CD4-positive, alpha-beta memory T cell (primary cell): ENCODE measurements at regions not wholly inside any gene's neighbourhood (a gene's known extent, or its start where the extent isn't known, plus 50 kb on each side); places are given as distances from the start of the nearest gene placed in this dataset.

ENCODE experiments used
- CTCF ChIA-PET: fragments of 350-600 bp; sonication (Branson Sonifier 250); formaldehyde crosslinking; loops from one replicate; lab custom pipeline; 2021; ENCODE audit warnings: inconsistent platforms; ENCODE audit not compliant: partially characterized antibody; lab: Charles Lee
- POLR2A ChIA-PET: fragments of 350-600 bp; sonication (Branson Sonifier 250); formaldehyde crosslinking; loops from one replicate; lab custom pipeline; 2021; ENCODE audit not compliant: partially characterized antibody; lab: Charles Lee
- DNase-seq, 5 donors: peaks; one replicate each; pipeline versions ENCODE4 v3.0.0 to v3.0.0-alpha.2; 2020 to 2022; ENCODE audit warnings: mixed read lengths in 1 of 5
- H3K27ac ChIP-seq: one replicate; pipeline ENCODE4 v1.7.0; 2013; ENCODE audit warnings: low read depth, low read length
- H3K27me3 ChIP-seq: 2 replicates; pipeline ENCODE4 v1.7.0; 2013; ENCODE audit warnings: mild to moderate bottlenecking, low read length, moderate library complexity; ENCODE audit not compliant: insufficient read depth
- H3K36me3 ChIP-seq: 2 replicates; pipeline ENCODE4 v1.7.0; 2013; ENCODE audit warnings: mild to moderate bottlenecking, low read length, moderate library complexity; ENCODE audit not compliant: insufficient read depth
- H3K4me1 ChIP-seq: 2 replicates; pipeline ENCODE4 v1.7.0; 2013; ENCODE audit warnings: mild to moderate bottlenecking, low read length, moderate library complexity; ENCODE audit not compliant: insufficient read depth
- H3K4me3 ChIP-seq, 2 donors: one replicate each; pipeline ENCODE4 v1.7.0; 2013; ENCODE audit warnings: low read length in 2 of 2, mild to moderate bottlenecking in 1 of 2
- H3K9me3 ChIP-seq, 2 donors: one replicate each; pipeline ENCODE4 v1.7.0; 2013; ENCODE audit warnings: low read length in 2 of 2, control low read depth in 1 of 2; ENCODE audit not compliant: control insufficient read depth in 1 of 2
- H3K27ac Mint-ChIP-seq, 7 donors: one replicate each; pipeline ENCODE4 v1.8.0; 2020 to 2021; ENCODE audit warnings: mixed read lengths in 7 of 7, mild to moderate bottlenecking in 6 of 7, inconsistent platforms in 3 of 7, moderate library complexity in 3 of 7
- H3K27me3 Mint-ChIP-seq, 2 donors: one replicate each; pipeline ENCODE4 v1.8.0; 2020 to 2021; ENCODE audit warnings: mixed read lengths in 2 of 2
- H3K36me3 Mint-ChIP-seq, 2 donors: one replicate each; pipeline ENCODE4 v1.8.0; 2020 to 2021; ENCODE audit warnings: mixed read lengths in 2 of 2, inconsistent platforms in 1 of 2, mild to moderate bottlenecking in 1 of 2
- H3K4me1 Mint-ChIP-seq, 4 donors: one replicate each; pipeline ENCODE4 v1.8.0; 2020 to 2021; ENCODE audit warnings: mixed read lengths in 4 of 4, mild to moderate bottlenecking in 1 of 4
- H3K4me3 Mint-ChIP-seq, 8 donors: one replicate each; pipeline ENCODE4 v1.8.0; 2020 to 2021; ENCODE audit warnings: mixed read lengths in 8 of 8, mild to moderate bottlenecking in 7 of 8, moderate library complexity in 6 of 8, inconsistent platforms in 3 of 8
- H3K9me3 Mint-ChIP-seq, 8 donors: one replicate each; pipeline ENCODE4 v1.8.0; 2020 to 2021; ENCODE audit warnings: mixed read lengths in 8 of 8, mild to moderate bottlenecking in 5 of 8, inconsistent platforms in 3 of 8, moderate library complexity in 1 of 8
- intact Hi-C: fragments of 100-400 bp; cut with micrococcal nuclease; formaldehyde crosslinking; loops from one replicate; pipeline ENCODE4 v1.15.1; 2023

DNA sequence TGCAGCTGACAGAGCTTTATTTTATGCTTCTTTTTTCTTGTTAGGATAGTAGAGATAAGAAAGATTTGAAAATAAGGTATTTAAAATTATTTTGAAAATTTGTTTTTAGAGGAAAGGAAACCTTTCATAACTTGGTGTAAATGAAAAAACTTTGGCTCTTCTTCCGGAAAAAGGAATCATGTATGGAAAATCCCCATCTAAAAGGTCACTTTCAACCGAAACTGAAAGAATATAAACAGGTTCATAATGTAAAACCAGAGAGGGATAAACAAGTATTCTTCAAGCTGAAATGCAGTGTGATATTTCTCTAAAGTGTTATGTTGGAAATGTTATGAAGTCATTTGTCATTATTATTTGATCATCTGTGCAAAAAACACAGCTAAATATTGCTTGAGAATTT is 246.8 kb downstream of the NFKBIZ start:
- Mint-ChIP-seq H3K36me3 (no peaks in the 10 kb centered on the region), H3K4me3 (no peak overlapping the region), H3K27ac (no peak overlapping the region), H3K9me3 (no peaks in the 10 kb centered on the region), H3K27me3 (peaks cover 0 to 3% of the 10 kb centered on the region in 2 donors), H3K4me1 (peaks cover 8 to 13% (median 10%) of the 10 kb centered on the region in 4 donors)
- Histone ChIP-seq H3K9me3 (no peaks in the 10 kb centered on the region), H3K27ac (no peak overlapping the region), H3K4me3 (no peak overlapping the region), H3K4me1 (peaks cover 12% of the 10 kb centered on the region), H3K36me3 (no peaks in the 10 kb centered on the region), H3K27me3 (no peaks in the 10 kb centered on the region)
- DNase-seq: no peak
- intact Hi-C loops: no loop called here
- ChIA-PET CTCF (interaction anchor here (1.2 kb wide), 1 partner anchor 133 kb away, joined by 3 read pairs; no protein-coding TSS in a partner anchor), POLR2A (no interaction called here)

DNA sequence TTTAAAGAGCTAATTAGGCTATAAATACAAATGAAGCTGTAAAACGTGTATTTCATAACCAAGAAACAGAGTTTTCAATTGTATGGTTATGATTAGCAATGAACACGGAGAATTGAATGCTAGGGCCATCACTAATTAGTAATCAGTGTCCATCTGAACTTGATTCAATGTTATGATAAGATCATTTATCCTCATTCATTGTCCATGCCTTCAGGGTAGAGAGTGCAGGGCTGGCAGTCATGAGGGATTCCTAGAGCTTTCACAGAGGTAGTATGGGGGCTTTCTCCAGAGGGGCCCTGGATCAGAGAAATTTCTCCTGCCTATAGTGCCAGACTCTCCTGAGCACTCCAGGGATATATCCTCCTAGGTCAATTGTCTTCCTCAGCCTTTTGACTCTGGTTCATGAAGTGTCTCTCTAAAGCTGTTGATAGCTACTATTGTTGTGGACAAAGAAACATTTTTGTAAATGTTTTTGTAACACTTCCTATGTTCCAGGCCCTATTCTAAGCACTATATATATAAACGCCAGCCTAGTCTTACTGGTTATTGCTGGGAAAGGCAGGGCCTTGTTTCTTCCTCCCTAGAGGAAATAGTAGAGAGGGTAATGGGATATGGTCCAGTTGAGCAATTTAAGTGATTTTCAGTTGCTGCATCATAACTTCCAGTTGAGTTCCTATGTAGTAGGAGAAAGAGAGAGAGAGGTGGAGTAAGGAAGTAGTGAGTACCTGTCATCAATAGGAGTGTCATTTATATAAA is 249.0 kb downstream of the NFKBIZ start:
- Histone ChIP-seq H3K4me3 (no peak overlapping the region), H3K27ac (no peak overlapping the region), H3K36me3 (no peaks in the 10 kb centered on the region), H3K4me1 (peaks cover 3% of the 10 kb centered on the region), H3K27me3 (no peaks in the 10 kb centered on the region), H3K9me3 (no peaks in the 10 kb centered on the region)
- Mint-ChIP-seq H3K27ac (no peak overlapping the region), H3K36me3 (no peaks in the 10 kb centered on the region), H3K4me3 (no peak overlapping the region), H3K27me3 (peaks cover 0 to 3% of the 10 kb centered on the region in 2 donors), H3K4me1 (peaks cover under 1 to 4% (median 3%) of the 10 kb centered on the region in 4 donors), H3K9me3 (no peaks in the 10 kb centered on the region)
- intact Hi-C loops: no loop called here
- DNase-seq: no peak
- POLR2A ChIA-PET: no interaction called here
- CTCF ChIA-PET: no interaction called here

DNA sequence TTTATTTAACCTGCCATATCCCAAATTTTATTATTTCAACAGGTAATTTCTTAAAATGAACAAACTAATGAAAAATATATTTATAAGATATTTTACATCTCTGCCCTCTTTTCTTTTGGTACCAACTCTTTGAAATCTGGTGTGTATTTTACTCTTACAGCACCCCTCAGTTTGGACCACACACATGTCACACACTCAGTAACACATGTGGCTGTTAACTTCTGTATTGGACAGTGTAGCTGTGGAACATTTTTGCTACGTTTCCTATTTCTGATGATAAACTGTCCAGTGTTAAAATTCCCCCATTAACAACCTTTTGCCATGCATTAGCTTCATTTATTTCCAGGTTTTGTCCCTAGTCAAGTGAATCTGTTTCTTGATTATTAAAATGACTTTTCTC is 250.6 kb downstream of the NFKBIZ start:
- no peaks in the 10 kb centered on the region for H3K36me3 Mint-ChIP-seq
- no peak overlapping the region for H3K27ac Mint-ChIP-seq
- no peak overlapping the region for H3K27ac ChIP-seq
- peaks cover 0 to 4% of the 10 kb centered on the region in 2 donors for H3K27me3 Mint-ChIP-seq
- ChIA-PET POLR2A (no interaction called here), CTCF (no interaction called here)
- no peak for DNase-seq
- no peak overlapping the region for H3K4me3 Mint-ChIP-seq
- no peaks in the 10 kb centered on the region for H3K4me1 Mint-ChIP-seq
- no peaks in the 10 kb centered on the region for H3K4me1 ChIP-seq
- H3K9me3 Mint-ChIP-seq: no peaks in the 10 kb centered on the region
- intact Hi-C loops: no loop called here
- no peaks in the 10 kb centered on the region for H3K9me3 ChIP-seq
- no peaks in the 10 kb centered on the region for H3K27me3 ChIP-seq
- H3K4me3 ChIP-seq: no peak overlapping the region
- H3K36me3 ChIP-seq: no peaks in the 10 kb centered on the region

DNA sequence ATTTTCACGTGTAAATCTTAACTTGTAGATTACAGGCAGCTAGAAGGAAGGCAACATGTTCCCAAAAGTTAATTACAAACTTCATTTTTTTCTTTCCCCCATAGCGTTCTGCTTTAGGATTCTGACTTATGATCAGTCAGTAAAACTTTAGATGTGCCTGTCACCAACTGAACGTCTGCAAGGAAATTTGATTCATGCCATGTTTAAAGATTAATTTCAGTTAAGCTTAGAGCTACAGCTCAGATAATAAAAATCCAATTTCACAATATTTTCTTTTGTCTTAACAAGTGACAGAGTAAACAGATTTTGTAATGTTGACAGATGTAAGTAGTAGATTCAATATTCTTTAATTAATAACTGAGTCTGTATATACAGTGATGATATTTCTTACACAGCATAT is 253.1 kb downstream of the NFKBIZ start:
- peaks cover 0 to 5% (median 0%) of the 10 kb centered on the region in 8 donors for H3K9me3 Mint-ChIP-seq
- no peak for DNase-seq
- H3K4me1 ChIP-seq: peaks cover 5% of the 10 kb centered on the region
- POLR2A ChIA-PET: no interaction called here
- H3K4me3 Mint-ChIP-seq: no peak overlapping the region
- H3K4me1 Mint-ChIP-seq: peaks cover 0 to 11% (median 4%) of the 10 kb centered on the region in 4 donors
- intact Hi-C loops: loop anchor here (2.0 kb wide), 1 partner anchor 14 kb away; no protein-coding TSS in a partner anchor
- H3K27me3 Mint-ChIP-seq: peaks cover 0 to 4% of the 10 kb centered on the region in 2 donors
- H3K4me3 ChIP-seq: no peak overlapping the region
- H3K36me3 Mint-ChIP-seq: no peaks in the 10 kb centered on the region
- CTCF ChIA-PET: no interaction called here
- no peaks in the 10 kb centered on the region for H3K9me3 ChIP-seq
- no peaks in the 10 kb centered on the region for H3K36me3 ChIP-seq
- H3K27ac ChIP-seq: no peak overlapping the region
- H3K27ac Mint-ChIP-seq: no peak overlapping the region
- no peaks in the 10 kb centered on the region for H3K27me3 ChIP-seq

DNA sequence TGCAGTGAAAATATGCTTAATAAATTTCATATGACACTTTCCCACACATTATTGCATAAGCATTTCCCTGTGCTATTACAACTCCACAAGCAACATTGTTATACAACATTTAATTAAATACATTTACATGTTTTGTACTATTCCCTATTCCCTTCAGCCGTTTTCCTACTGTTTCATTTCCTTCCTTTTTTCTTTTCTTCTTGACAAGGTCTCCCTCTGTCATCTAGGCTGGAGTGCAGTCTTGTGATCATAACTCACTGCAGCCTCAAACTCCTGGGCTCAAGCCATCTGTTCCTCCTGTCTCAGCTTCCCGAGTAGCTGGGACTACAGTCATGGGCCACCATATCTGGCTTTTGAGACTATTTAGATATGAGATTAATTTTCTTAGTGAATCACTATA is 254.7 kb downstream of the NFKBIZ start:
- intact Hi-C loops: no loop called here
- Mint-ChIP-seq H3K36me3 (no peaks in the 10 kb centered on the region), H3K4me3 (no peak overlapping the region), H3K9me3 (peaks cover 0 to 7% (median 2%) of the 10 kb centered on the region in 8 donors), H3K27ac (no peak overlapping the region), H3K4me1 (peaks cover 0 to 11% (median 4%) of the 10 kb centered on the region in 4 donors), H3K27me3 (peaks cover 0 to 4% of the 10 kb centered on the region in 2 donors)
- no peaks in the 10 kb centered on the region for H3K9me3 ChIP-seq
- ChIA-PET POLR2A (no interaction called here), CTCF (no interaction called here)
- no peaks in the 10 kb centered on the region for H3K36me3 ChIP-seq
- no peak overlapping the region for H3K4me3 ChIP-seq
- H3K4me1 ChIP-seq: peaks cover 5% of the 10 kb centered on the region
- no peak for DNase-seq
- no peak overlapping the region for H3K27ac ChIP-seq
- no peaks in the 10 kb centered on the region for H3K27me3 ChIP-seq

DNA sequence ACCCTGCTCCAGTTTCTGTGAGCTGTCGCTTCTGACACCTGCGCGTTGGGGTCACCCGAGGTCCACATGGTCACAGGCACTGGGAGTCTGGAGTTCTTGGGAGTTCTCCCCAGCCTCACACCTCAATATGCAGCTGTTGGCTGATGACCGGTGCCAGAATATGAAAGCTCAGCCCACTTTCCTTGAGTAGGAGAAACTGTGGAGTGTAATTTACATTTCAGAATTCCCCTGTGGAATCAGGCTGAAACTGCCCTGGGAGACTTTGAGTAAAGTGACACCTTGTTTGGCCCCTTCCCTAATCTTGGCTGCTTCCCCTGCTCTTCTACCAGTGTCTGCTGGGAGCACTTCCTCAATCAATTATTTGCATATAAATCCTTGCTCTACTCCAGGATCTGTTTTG is 255.9 kb downstream of the NFKBIZ start:
- H3K4me1 Mint-ChIP-seq: peaks cover 0 to 11% (median 4%) of the 10 kb centered on the region in 4 donors
- ChIA-PET POLR2A (no interaction called here), CTCF (no interaction called here)
- peaks cover 5% of the 10 kb centered on the region for H3K4me1 ChIP-seq
- no peaks in the 10 kb centered on the region for H3K36me3 ChIP-seq
- H3K36me3 Mint-ChIP-seq: no peaks in the 10 kb centered on the region
- H3K27ac ChIP-seq: no peak overlapping the region
- DNase-seq: no peak
- peaks cover 0 to 4% of the 10 kb centered on the region in 2 donors for H3K27me3 Mint-ChIP-seq
- intact Hi-C loops: no loop called here
- H3K27me3 ChIP-seq: no peaks in the 10 kb centered on the region
- no peaks in the 10 kb centered on the region for H3K9me3 ChIP-seq
- peaks cover 0 to 7% (median 2%) of the 10 kb centered on the region in 8 donors for H3K9me3 Mint-ChIP-seq
- H3K4me3 ChIP-seq: no peak overlapping the region
- no peak overlapping the region for H3K4me3 Mint-ChIP-seq
- no peak overlapping the region for H3K27ac Mint-ChIP-seq

DNA sequence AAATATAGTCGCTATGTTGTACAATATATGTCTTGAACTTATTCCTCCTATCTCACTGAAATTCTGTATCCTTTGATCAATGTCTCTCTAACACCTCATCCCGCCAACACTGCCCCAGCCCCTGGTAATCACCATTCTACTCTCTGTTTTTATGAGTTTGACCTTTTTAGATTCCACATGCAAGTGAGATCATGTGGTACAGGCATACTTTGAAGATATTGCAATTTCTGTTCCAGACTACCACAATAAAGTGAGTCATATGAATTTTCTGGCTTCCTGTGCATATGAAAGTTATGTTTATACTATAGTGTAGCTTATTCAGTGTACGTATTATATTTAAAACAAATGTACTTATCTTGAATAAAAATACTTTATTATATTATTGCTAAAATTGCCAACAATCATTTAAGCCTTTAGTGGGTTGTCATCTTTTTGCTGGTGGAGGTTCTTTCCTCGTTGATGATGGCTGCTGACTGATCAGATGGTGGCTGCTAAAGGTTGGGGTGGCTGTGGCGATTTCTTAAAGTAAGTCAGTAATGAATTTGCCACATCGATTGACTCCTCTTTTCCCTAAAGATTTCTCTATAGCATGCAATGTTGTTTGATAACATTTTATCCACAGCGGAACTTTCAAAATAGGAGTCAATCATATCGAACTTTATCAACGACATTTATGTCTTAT is 257.2 kb downstream of the NFKBIZ start:
- no peak overlapping the region for H3K4me3 ChIP-seq
- POLR2A ChIA-PET: no interaction called here
- intact Hi-C loops: no loop called here
- peaks cover 0 to 1% of the 10 kb centered on the region in 2 donors for H3K27me3 Mint-ChIP-seq
- no peaks in the 10 kb centered on the region for H3K9me3 ChIP-seq
- CTCF ChIA-PET: no interaction called here
- peak in 2 of 5 donors; percentile 4 to 16 for DNase-seq
- H3K4me1 ChIP-seq: peaks cover 5% of the 10 kb centered on the region
- no peaks in the 10 kb centered on the region for H3K36me3 ChIP-seq
- H3K9me3 Mint-ChIP-seq: peaks cover 0 to 7% (median 2%) of the 10 kb centered on the region in 8 donors
- peak overlapping the region in 2 of 8 donors; percentile 34 to 60 for H3K4me3 Mint-ChIP-seq
- H3K27ac ChIP-seq: no peak overlapping the region
- H3K27ac Mint-ChIP-seq: no peak overlapping the region
- H3K4me1 Mint-ChIP-seq: peaks cover 0 to 11% (median 4%) of the 10 kb centered on the region in 4 donors
- no peaks in the 10 kb centered on the region for H3K36me3 Mint-ChIP-seq
- H3K27me3 ChIP-seq: no peaks in the 10 kb centered on the region
